Vagina (tissue), 2 donors: ENCODE measurements at regions not wholly inside any gene's neighbourhood (a gene's known extent, or its start where the extent isn't known, plus 50 kb on each side); places are given as distances from the start of the nearest gene placed in this dataset.
A peak's percentile ranks its signal among the peaks of the same experiment; 100 is the strongest.

Experiments used
- DNase-seq, 2 donors: peaks; one replicate each; pipeline ENCODE4 v3.0.0-alpha.2; 2017; ENCODE audit errors: extremely low spot score in 2 of 2
- H3K27ac ChIP-seq: fragments of 200-600 bp; sonication (generic); one replicate; pipeline ENCODE4 v1.5.1; 2019
- H3K27me3 ChIP-seq: fragments of 200-600 bp; sonication (generic); one replicate; pipeline ENCODE4 v1.5.1; 2019
- H3K36me3 ChIP-seq, 2 donors: fragments of 200-600 bp; sonication (generic); one replicate each; pipeline ENCODE4 v1.5.1; 2017 to 2019
- H3K4me1 ChIP-seq: fragments of 200-600 bp; sonication (generic); one replicate; pipeline ENCODE4 v1.5.1; 2019
- H3K4me3 ChIP-seq, 2 donors: fragments of 200-600 bp; sonication (generic); 1 replicate in 1 of 2; 2 replicates in 1 of 2; pipeline ENCODE4 v1.5.1; 2016 to 2019
- H3K9me3 ChIP-seq: fragments of 200-600 bp; sonication (generic); one replicate; pipeline ENCODE4 v1.5.1; 2019
- POLR2A ChIP-seq, 2 donors: fragments of 450-650 bp; IDR thresholded peaks; one replicate each; pipeline ENCODE4 v1.6.1; 2017; ENCODE audit warnings: antibody characterized with exemption in 2 of 2, mild to moderate bottlenecking in 2 of 2, moderate library complexity in 2 of 2
- POLR2AphosphoS5 ChIP-seq, 2 donors: sonication (generic); formaldehyde crosslinking; IDR thresholded peaks; one replicate each; pipeline ENCODE4 v1.9.0; 2017; ENCODE audit warnings: antibody characterized with exemption in 2 of 2, mild to moderate bottlenecking in 2 of 2, low read depth in 1 of 2; ENCODE audit not compliant: insufficient read depth in 1 of 2
- intact Hi-C: fragments of 100-400 bp; cut with DNase I; formaldehyde crosslinking; loops from one replicate; pipeline ENCODE4 v1.15.1; 2023
- TF ChIP-seq, protein P1 (sequence below), 3 experiments: fragments of 450-650 bp in 2 of 3; fragments of 200-600 bp in 1 of 3; sonication (generic) in 1 of 3; IDR thresholded peaks; one replicate each; pipeline ENCODE4 v1.5.1; 2017 to 2019; ENCODE audit warnings: antibody characterized with exemption in 3 of 3, mild to moderate bottlenecking in 2 of 3, moderate library complexity in 2 of 3

DNA sequence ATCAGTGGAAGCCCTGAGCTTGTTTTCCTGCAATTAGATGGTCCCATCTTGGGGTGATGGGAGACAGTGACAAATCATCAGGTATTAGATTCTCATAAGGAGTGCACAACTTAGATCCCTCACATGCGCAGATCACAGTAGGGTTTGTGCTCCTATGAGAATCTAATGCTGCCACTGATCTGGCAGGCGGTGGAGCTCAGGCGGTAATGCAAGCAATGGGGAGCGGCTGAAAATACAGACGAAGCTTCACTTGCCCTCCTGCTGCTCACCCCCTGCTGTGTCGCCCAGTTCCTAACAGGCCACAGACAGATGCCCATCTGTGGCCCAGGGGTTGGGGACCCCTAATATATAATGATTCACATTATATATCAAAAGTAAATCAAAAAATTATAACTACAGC is 258.8 kb upstream of the USP15 start:
- Histone ChIP-seq H3K4me3 (no peak overlapping the region), H3K4me1 (no peaks in the 10 kb centered on the region), H3K36me3 (no peaks in the 10 kb centered on the region), H3K27ac (no peak overlapping the region), H3K27me3 (no peaks in the 10 kb centered on the region), H3K9me3 (no peaks in the 10 kb centered on the region)
- TF ChIP-seq, protein P1, sequence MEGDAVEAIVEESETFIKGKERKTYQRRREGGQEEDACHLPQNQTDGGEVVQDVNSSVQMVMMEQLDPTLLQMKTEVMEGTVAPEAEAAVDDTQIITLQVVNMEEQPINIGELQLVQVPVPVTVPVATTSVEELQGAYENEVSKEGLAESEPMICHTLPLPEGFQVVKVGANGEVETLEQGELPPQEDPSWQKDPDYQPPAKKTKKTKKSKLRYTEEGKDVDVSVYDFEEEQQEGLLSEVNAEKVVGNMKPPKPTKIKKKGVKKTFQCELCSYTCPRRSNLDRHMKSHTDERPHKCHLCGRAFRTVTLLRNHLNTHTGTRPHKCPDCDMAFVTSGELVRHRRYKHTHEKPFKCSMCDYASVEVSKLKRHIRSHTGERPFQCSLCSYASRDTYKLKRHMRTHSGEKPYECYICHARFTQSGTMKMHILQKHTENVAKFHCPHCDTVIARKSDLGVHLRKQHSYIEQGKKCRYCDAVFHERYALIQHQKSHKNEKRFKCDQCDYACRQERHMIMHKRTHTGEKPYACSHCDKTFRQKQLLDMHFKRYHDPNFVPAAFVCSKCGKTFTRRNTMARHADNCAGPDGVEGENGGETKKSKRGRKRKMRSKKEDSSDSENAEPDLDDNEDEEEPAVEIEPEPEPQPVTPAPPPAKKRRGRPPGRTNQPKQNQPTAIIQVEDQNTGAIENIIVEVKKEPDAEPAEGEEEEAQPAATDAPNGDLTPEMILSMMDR (IDR thresholded peaks at IDR 0.05), result no peak
- no peak for TF ChIP-seq POLR2A (IDR thresholded peaks at IDR 0.05)
- no peak for TF ChIP-seq POLR2AphosphoS5 (IDR thresholded peaks at IDR 0.05; ENCODE audit: insufficient read depth in 1 of 2, low read depth in 1 of 2)
- DNase-seq, result no peak
- intact Hi-C loops, result no loop called here

GRCh38 chr12:62003226-62003625 is 257.0 kb upstream of the USP15 start:
- Histone ChIP-seq H3K36me3 (no peaks in the 10 kb centered on the region), H3K4me1 (no peaks in the 10 kb centered on the region), H3K27me3 (no peaks in the 10 kb centered on the region), H3K9me3 (no peaks in the 10 kb centered on the region), H3K4me3 (no peak overlapping the region), H3K27ac (no peak overlapping the region)
- intact Hi-C loops, result no loop called here
- no peak for DNase-seq
- TF ChIP-seq, protein P1 (IDR thresholded peaks at IDR 0.05), result no peak
- TF ChIP-seq POLR2AphosphoS5 (IDR thresholded peaks at IDR 0.05; ENCODE audit: insufficient read depth in 1 of 2, low read depth in 1 of 2), result no peak
- TF ChIP-seq POLR2A (IDR thresholded peaks at IDR 0.05), result no peak

GRCh38 chr12:62003701-62004100 is 256.5 kb upstream of the USP15 start:
- Histone ChIP-seq H3K4me1 (no peaks in the 10 kb centered on the region), H3K36me3 (no peaks in the 10 kb centered on the region), H3K4me3 (no peak overlapping the region), H3K9me3 (no peaks in the 10 kb centered on the region), H3K27ac (no peak overlapping the region), H3K27me3 (peaks cover under 1% of the 10 kb centered on the region)
- intact Hi-C loops, result no loop called here
- TF ChIP-seq POLR2AphosphoS5 (IDR thresholded peaks at IDR 0.05; ENCODE audit: insufficient read depth in 1 of 2, low read depth in 1 of 2), result no peak
- no peak for DNase-seq

- H3K27ac ChIP-seq, result no peak overlapping the region
- intact Hi-C loops, result no loop called here
- TF ChIP-seq POLR2A (IDR thresholded peaks at IDR 0.05), result no peak
- TF ChIP-seq POLR2AphosphoS5 (IDR thresholded peaks at IDR 0.05; ENCODE audit: insufficient read depth in 1 of 2, low read depth in 1 of 2), result no peak
- no peaks in the 10 kb centered on the region for H3K9me3 ChIP-seq
- no peak for DNase-seq
- H3K27me3 ChIP-seq, result peaks cover 4% of the 10 kb centered on the region
- no peaks in the 10 kb centered on the region for H3K4me1 ChIP-seq
- H3K36me3 ChIP-seq, result no peaks in the 10 kb centered on the region
- H3K4me3 ChIP-seq, result no peak overlapping the region
Observed at GRCh38 chr12:62005615-62006014, 254.6 kb upstream of the USP15 start.

DNA sequence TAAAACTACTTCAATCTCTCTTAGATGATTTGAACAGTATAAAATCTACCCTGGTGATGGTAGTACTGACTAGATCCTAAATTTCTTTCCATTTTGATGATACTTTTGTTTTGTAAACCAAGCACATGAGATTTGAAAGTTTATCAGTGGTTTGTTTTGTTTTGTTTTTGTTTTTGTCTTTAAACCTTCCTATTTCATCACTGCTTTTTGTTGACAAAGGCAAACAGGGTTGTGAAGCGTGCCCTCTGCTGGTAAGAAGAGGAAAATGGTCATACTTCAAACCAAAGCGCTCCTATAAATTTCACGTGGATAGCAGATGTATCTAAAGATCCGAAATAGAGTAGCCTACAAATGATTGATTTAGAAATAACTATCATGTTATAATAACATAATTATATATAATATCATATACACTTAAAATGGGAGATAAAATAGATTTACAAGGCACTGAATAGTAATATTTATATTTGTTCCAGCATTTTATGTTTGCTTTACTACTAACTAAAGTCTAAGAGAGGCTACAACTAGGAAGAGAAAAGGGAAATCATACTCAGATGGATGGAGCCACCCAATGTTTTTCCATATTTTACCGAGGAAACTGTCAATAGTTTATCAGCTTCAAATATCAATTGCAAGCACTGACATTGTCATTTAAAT is 254.0 kb upstream of the USP15 start:
- H3K36me3 ChIP-seq, result no peaks in the 10 kb centered on the region

GRCh38 chr12:62008703-62009102 is 251.5 kb upstream of the USP15 start:
- Histone ChIP-seq H3K9me3 (no peaks in the 10 kb centered on the region), H3K4me3 (no peak overlapping the region), H3K36me3 (no peaks in the 10 kb centered on the region), H3K27me3 (peaks cover 4% of the 10 kb centered on the region), H3K4me1 (no peaks in the 10 kb centered on the region), H3K27ac (no peak overlapping the region)
- intact Hi-C loops, result no loop called here
- DNase-seq, result no peak
- no peak for TF ChIP-seq POLR2AphosphoS5 (IDR thresholded peaks at IDR 0.05; ENCODE audit: insufficient read depth in 1 of 2, low read depth in 1 of 2)

More for the DNA sequence above, 254.0 kb upstream of the USP15 start:
- Histone ChIP-seq H3K9me3 (no peaks in the 10 kb centered on the region), H3K27ac (no peak overlapping the region), H3K27me3 (peaks cover 4% of the 10 kb centered on the region), H3K4me3 (no peak overlapping the region), H3K4me1 (no peaks in the 10 kb centered on the region)
- intact Hi-C loops, result no loop called here
- TF ChIP-seq POLR2A (IDR thresholded peaks at IDR 0.05) (no peak), POLR2AphosphoS5 (IDR thresholded peaks at IDR 0.05; ENCODE audit: insufficient read depth in 1 of 2, low read depth in 1 of 2) (no peak)
- TF ChIP-seq, protein P1 (IDR thresholded peaks at IDR 0.05), result peak in 1 of 3 experiments; percentile 42
- DNase-seq, result no peak
